Peyer's patch (tissue), 4 donors: ENCODE measurements at regions not wholly inside any gene's neighbourhood (a gene's known extent, or its start where the extent isn't known, plus 50 kb on each side); places are given as distances from the start of the nearest gene placed in this dataset.
A peak's percentile ranks its signal among the peaks of the same experiment; 100 is the strongest.

Source experiments
- DNase-seq, 3 donors: peaks; one replicate each; pipeline ENCODE4 v3.0.0-alpha.2; 2017 to 2019
- H3K27ac ChIP-seq, 4 donors: fragments of 200-600 bp; sonication (generic); one replicate each; pipeline ENCODE4 v1.5.1; 2016 to 2019
- H3K27me3 ChIP-seq, 2 donors: fragments of 200-600 bp; sonication (generic); one replicate each; pipeline ENCODE4 v1.5.1; 2019
- H3K36me3 ChIP-seq, 3 donors: fragments of 200-600 bp; sonication (generic); one replicate each; pipeline ENCODE4 v1.5.1; 2016 to 2019
- H3K4me1 ChIP-seq, 4 donors: fragments of 200-600 bp; sonication (generic); one replicate each; pipeline ENCODE4 v1.5.1; 2016 to 2019
- H3K4me3 ChIP-seq, 4 donors: fragments of 200-600 bp; sonication (generic); 1 replicate in 3 of 4; 2 replicates in 1 of 4; pipeline ENCODE4 v1.5.1; 2016 to 2019; ENCODE audit warnings: mild to moderate bottlenecking in 1 of 4
- H3K9me3 ChIP-seq, 4 donors: fragments of 200-600 bp; sonication (generic); one replicate each; pipeline ENCODE4 v1.5.1; 2016 to 2019; ENCODE audit warnings: mild to moderate bottlenecking in 1 of 4
- CTCF ChIP-seq, 6 experiments: fragments of 450-650 bp in 4 of 6; fragments of 200-600 bp in 2 of 6; sonication (generic) in 1 of 6; IDR thresholded peaks; one replicate each; pipeline ENCODE4 v1.5.1; 2017 to 2019; ENCODE audit warnings: antibody characterized with exemption in 6 of 6, mild to moderate bottlenecking in 3 of 6, moderate library complexity in 1 of 6
- POLR2A ChIP-seq, 2 donors: fragments of 450-650 bp; IDR thresholded peaks; one replicate each; pipeline ENCODE4 v1.5.1; 2017; ENCODE audit warnings: antibody characterized with exemption in 2 of 2, mild to moderate bottlenecking in 2 of 2, moderate library complexity in 2 of 2

GRCh38 chr15:31264559-31265089 lies 62.0 kb upstream of the KLF13 start:
- H3K36me3 ChIP-seq, result no peaks in the 10 kb centered on the region
- H3K27me3 ChIP-seq, result no peaks in the 10 kb centered on the region
- TF ChIP-seq POLR2A (IDR thresholded peaks at IDR 0.05) (no peak), CTCF (IDR thresholded peaks at IDR 0.05) (no peak)
- H3K4me3 ChIP-seq, result peak overlapping the region in 1 of 4 donors; percentile 35
- H3K4me1 ChIP-seq, result peaks cover 20 to 52% (median 46%) of the 10 kb centered on the region in 4 donors
- DNase-seq, result peak in 1 of 3 donors; percentile 15
- no peaks in the 10 kb centered on the region for H3K9me3 ChIP-seq
- peak overlapping the region; percentile 67 to 92 (median 86) for H3K27ac ChIP-seq

GRCh38 chr15:31265090-31265870 lies 61.4 kb upstream of the KLF13 start:
- no peak for TF ChIP-seq POLR2A (IDR thresholded peaks at IDR 0.05)
- TF ChIP-seq CTCF (IDR thresholded peaks at IDR 0.05), result no peak
- Histone ChIP-seq H3K36me3 (no peaks in the 10 kb centered on the region), H3K4me1 (peaks cover 20 to 52% (median 46%) of the 10 kb centered on the region in 4 donors), H3K27ac (peak overlapping the region; percentile 67 to 92 (median 86)), H3K27me3 (no peaks in the 10 kb centered on the region), H3K9me3 (no peaks in the 10 kb centered on the region), H3K4me3 (no peak overlapping the region)
- peak; percentile 29 to 75 (median 62) for DNase-seq

GRCh38 chr15:31265871-31266711 lies 60.5 kb upstream of the KLF13 start:
- H3K27ac ChIP-seq, result peak overlapping the region; percentile 67 to 92 (median 86)
- H3K4me1 ChIP-seq, result peaks cover 20 to 52% (median 46%) of the 10 kb centered on the region in 4 donors
- H3K9me3 ChIP-seq, result no peaks in the 10 kb centered on the region
- H3K4me3 ChIP-seq, result peak overlapping the region in 1 of 4 donors; percentile 14
- TF ChIP-seq CTCF (IDR thresholded peaks at IDR 0.05) (no peak), POLR2A (IDR thresholded peaks at IDR 0.05) (no peak)
- no peaks in the 10 kb centered on the region for H3K27me3 ChIP-seq
- DNase-seq, result peak in 2 of 3 donors; percentile 82 to 89
- H3K36me3 ChIP-seq, result no peaks in the 10 kb centered on the region

DNA sequence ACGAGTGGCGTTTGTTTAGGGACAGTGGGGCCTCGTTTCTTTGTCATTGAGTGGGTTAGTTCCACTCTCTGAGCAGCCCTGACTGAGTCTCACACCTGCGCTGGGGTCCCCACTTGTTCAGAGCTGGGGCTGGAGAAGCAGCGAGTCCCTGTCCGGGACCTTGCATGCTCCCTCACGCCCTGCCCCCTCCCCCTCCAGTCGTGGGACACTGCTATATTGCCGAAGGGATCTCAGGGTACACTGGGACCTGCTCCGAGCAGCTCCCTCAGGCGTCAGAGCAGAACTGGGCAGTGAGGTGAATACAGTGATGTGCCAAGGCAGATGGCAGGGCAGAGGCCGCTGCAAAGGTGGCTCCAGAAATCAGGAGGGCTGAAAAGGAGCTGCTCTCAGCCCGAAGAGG lies 59.9 kb upstream of the KLF13 start:
- Histone ChIP-seq H3K27me3 (no peaks in the 10 kb centered on the region), H3K9me3 (no peaks in the 10 kb centered on the region), H3K4me3 (peak overlapping the region in 1 of 4 donors; percentile 14), H3K27ac (peak overlapping the region; percentile 67 to 92 (median 86)), H3K4me1 (peaks cover 20 to 52% (median 46%) of the 10 kb centered on the region in 4 donors), H3K36me3 (no peaks in the 10 kb centered on the region)
- TF ChIP-seq POLR2A (IDR thresholded peaks at IDR 0.05), result no peak
- TF ChIP-seq CTCF (IDR thresholded peaks at IDR 0.05), result no peak
- peak in 2 of 3 donors; percentile 60 to 61 for DNase-seq
